ENCODE measurements at regions not wholly inside any gene's neighbourhood (a gene's known extent, or its start where the extent isn't known, plus 50 kb on each side); places are given as distances from the start of the nearest gene placed in this dataset.

DNA sequence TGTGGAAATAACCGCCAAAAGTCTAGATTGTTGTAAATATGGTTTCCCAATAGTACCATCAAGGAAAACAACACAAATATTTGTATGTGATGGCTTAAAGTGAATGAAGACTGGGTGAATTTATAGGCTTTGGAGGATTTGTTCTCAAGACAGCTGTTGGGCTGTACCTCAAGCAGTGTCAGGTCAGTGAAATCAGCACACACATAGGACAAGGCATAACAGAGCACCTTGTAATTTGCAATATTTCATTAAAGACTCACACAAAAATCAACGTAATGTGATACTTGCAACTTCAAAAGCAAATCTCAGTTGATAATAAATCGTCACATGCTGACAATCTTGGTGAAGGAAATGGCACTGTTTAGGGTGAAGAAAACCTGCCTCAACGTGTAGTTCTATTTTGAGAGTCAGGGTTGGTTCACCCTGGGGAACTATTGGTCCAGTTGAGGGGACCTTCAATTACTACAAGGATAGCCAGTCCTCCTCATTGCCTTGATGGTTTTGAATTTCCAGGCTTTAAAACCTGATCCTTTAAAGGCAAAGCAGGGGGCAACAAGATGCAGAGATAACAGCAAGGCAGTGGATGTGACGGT, 126.8 kb upstream of the ST6GAL2 start:
- H3K27me3 ChIP-seq (ENCODE audit: insufficient read depth, low read depth) = no peaks in the 10 kb centered on the region

DNA sequence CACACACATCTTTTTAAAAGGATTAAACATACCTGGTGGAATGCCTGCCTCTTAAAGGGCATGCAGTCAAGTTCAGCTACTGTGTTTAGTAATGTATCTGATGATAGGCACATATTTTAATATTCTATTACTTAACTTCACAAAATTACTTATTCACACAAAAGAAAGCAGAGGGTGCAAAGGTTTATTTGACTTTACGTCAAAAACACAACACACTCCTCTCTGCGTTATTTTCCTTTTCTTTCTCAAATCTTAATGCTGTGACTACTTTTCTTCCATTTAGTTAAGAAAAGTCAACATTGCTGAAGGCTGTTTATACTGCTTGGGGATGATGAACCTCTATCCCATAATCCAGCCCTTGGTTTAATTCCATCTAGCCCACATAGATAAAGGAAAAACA, 127.9 kb upstream of the ST6GAL2 start:
- Histone ChIP-seq H3K9ac (no peak overlapping the region), H3K27ac (no peak overlapping the region), H3K36me3 (ENCODE audit: insufficient read depth) (no peaks in the 10 kb centered on the region), H3K4me3 (IDR thresholded peaks at IDR 0.05; ENCODE audit: insufficient read depth, low read depth, low read length) (no peak overlapping the region), H3K27me3 (ENCODE audit: insufficient read depth, low read depth) (no peaks in the 10 kb centered on the region), H3K4me2 (no peak overlapping the region), H3K79me2 (ENCODE audit: insufficient read depth, low read depth) (no peaks in the 10 kb centered on the region), H4K20me1 (ENCODE audit: insufficient read depth) (no peaks in the 10 kb centered on the region), H2AFZ (ENCODE audit: low read depth) (no peak overlapping the region), H3K4me1 (ENCODE audit: low read depth, poor library complexity, severe bottlenecking) (no peaks in the 10 kb centered on the region)
- no peak for TF ChIP-seq CTCF (conservative IDR thresholded peaks at IDR 0.05; ENCODE audit: low read depth, low read length)

More for the DNA sequence above, 126.8 kb upstream of the ST6GAL2 start:
- TF ChIP-seq CTCF (conservative IDR thresholded peaks at IDR 0.05; ENCODE audit: low read depth, low read length) = no peak
- H3K27ac ChIP-seq = no peak overlapping the region
- H3K79me2 ChIP-seq (ENCODE audit: insufficient read depth, low read depth) = no peaks in the 10 kb centered on the region
- H2AFZ ChIP-seq (ENCODE audit: low read depth) = no peak overlapping the region
- no peak overlapping the region for H3K4me3 ChIP-seq (IDR thresholded peaks at IDR 0.05; ENCODE audit: insufficient read depth, low read depth, low read length)
- no peaks in the 10 kb centered on the region for H3K36me3 ChIP-seq (ENCODE audit: insufficient read depth)
- no peak overlapping the region for H3K4me2 ChIP-seq
- H4K20me1 ChIP-seq (ENCODE audit: insufficient read depth) = no peaks in the 10 kb centered on the region
- no peak overlapping the region for H3K9ac ChIP-seq
- H3K4me1 ChIP-seq (ENCODE audit: low read depth, poor library complexity, severe bottlenecking) = no peaks in the 10 kb centered on the region

GRCh38 chr2:107018366-107018765, 132.4 kb upstream of the ST6GAL2 start:
- no peak overlapping the region for H3K9ac ChIP-seq
- no peak overlapping the region for H3K4me2 ChIP-seq
- H3K36me3 ChIP-seq (ENCODE audit: insufficient read depth) = no peaks in the 10 kb centered on the region
- TF ChIP-seq CTCF (conservative IDR thresholded peaks at IDR 0.05; ENCODE audit: low read depth, low read length) = no peak
- H3K4me3 ChIP-seq (IDR thresholded peaks at IDR 0.05; ENCODE audit: insufficient read depth, low read depth, low read length) = no peak overlapping the region
- no peaks in the 10 kb centered on the region for H3K4me1 ChIP-seq (ENCODE audit: low read depth, poor library complexity, severe bottlenecking)
- H3K27me3 ChIP-seq (ENCODE audit: insufficient read depth, low read depth) = no peaks in the 10 kb centered on the region
- no peak overlapping the region for H3K27ac ChIP-seq
- H2AFZ ChIP-seq (ENCODE audit: low read depth) = no peak overlapping the region
- H3K79me2 ChIP-seq (ENCODE audit: insufficient read depth, low read depth) = no peaks in the 10 kb centered on the region
- no peaks in the 10 kb centered on the region for H4K20me1 ChIP-seq (ENCODE audit: insufficient read depth)

DNA sequence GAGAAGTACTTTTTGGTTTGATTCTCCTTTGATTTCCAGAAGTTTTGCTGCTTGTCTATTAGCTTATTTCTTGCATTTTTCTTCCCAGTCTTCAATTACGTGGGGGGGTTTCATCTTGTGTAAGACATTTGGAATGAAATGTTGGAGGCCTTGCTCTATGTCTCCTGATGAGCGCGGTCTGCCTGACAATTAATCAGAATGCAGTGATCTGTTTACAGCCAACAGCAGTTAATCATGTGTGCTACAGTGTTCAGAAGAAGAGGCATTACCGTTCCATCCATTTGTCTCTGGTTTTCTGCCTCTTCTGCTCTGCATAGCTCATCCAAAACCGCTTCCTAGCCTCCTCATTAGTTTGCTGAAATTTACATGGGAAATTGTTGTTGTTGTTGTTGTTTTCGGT, 134.4 kb upstream of the ST6GAL2 start:
- Histone ChIP-seq H3K79me2 (ENCODE audit: insufficient read depth, low read depth) (no peaks in the 10 kb centered on the region), H3K27ac (no peak overlapping the region), H3K9ac (no peak overlapping the region), H4K20me1 (ENCODE audit: insufficient read depth) (no peaks in the 10 kb centered on the region), H3K4me1 (ENCODE audit: low read depth, poor library complexity, severe bottlenecking) (no peaks in the 10 kb centered on the region), H3K4me3 (IDR thresholded peaks at IDR 0.05; ENCODE audit: insufficient read depth, low read depth, low read length) (no peak overlapping the region), H2AFZ (ENCODE audit: low read depth) (no peak overlapping the region), H3K36me3 (ENCODE audit: insufficient read depth) (no peaks in the 10 kb centered on the region), H3K27me3 (ENCODE audit: insufficient read depth, low read depth) (no peaks in the 10 kb centered on the region), H3K4me2 (no peak overlapping the region)
- TF ChIP-seq CTCF (conservative IDR thresholded peaks at IDR 0.05; ENCODE audit: low read depth, low read length) = no peak
